Ovary (tissue), 1 donor: ENCODE measurements at regions not wholly inside any gene's neighbourhood (a gene's known extent, or its start where the extent isn't known, plus 50 kb on each side); places are given as distances from the start of the nearest gene placed in this dataset.

Experiments
- EP300 ChIP-seq: sonication (generic); formaldehyde crosslinking; IDR thresholded peaks from one replicate; pipeline ENCODE4 v1.6.1; 2017; ENCODE audit warnings: antibody characterized with exemption
- POLR2A ChIP-seq: fragments of 450-650 bp; IDR thresholded peaks from one replicate; pipeline ENCODE4 v1.6.1; 2017; ENCODE audit warnings: antibody characterized with exemption, mild to moderate bottlenecking, moderate library complexity

DNA sequence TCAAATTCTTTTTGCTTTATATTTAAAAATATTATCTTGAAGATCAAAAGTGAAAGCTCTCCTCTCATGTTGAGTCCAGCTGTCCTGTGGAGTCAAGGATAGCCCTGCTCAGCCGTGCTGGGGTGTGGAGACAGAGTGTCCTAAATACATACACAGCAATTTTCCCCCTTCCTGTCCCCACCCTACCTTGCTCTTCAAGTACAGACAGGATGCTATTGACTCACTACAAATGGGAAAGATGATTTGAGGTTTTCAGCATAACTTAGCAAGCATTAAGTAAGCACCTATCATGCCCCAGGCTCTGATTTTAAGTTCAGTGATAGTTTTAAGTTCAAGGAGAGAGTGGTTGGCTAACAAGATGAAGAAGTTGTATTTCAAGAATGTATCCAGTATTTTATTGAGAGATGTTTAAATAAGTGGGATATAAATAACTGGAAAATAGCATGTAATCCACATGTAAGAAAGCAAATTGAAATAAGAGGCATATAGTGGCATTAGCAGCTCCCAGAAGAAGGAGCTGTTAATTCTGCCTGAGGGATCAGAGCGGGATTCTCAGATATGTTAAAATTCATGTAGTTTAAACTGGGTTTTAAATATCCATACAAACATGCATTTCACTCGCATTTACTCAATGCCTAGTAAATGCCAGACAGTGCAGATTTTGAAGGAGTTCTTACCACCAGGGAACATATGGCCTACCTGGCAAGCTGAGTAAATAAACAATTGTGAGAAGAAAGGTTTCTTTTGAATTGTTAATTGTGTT is 183.5 kb upstream of the ANKFN1 start:
- TF ChIP-seq EP300 (no peak), POLR2A (no peak)
